DOHH2 (cell line): ENCODE measurements at regions not wholly inside any gene's neighbourhood (a gene's known extent, or its start where the extent isn't known, plus 50 kb on each side); places are given as distances from the start of the nearest gene placed in this dataset.

Experiments
- H3F3A ChIP-seq: fragments of 200-600 bp; sonication (generic), shearing (Covaris generic); 2 replicates; pipeline ENCODE4 v1.6.0; 2016; ENCODE audit warnings: antibody characterized with exemption, mild to moderate bottlenecking; ENCODE audit not compliant: control insufficient read depth, insufficient read depth
- H3K27ac ChIP-seq: fragments of 200-600 bp; sonication (generic); 2 replicates; pipeline ENCODE4 v1.5.1; 2014; ENCODE audit warnings: low read depth, mild to moderate bottlenecking, low read length, moderate library complexity
- H3K27me3 ChIP-seq: fragments of 200-600 bp; sonication (generic); 2 replicates; pipeline ENCODE4 v1.6.1; 2014; ENCODE audit warnings: mild to moderate bottlenecking, low read length, mixed read lengths; ENCODE audit not compliant: control insufficient read depth
- H3K36me3 ChIP-seq: fragments of 200-600 bp; sonication (generic); 2 replicates; pipeline ENCODE4 v1.6.1; 2014; ENCODE audit warnings: mild to moderate bottlenecking, low read length, moderate library complexity, mixed read lengths; ENCODE audit not compliant: control insufficient read depth
- H3K4me1 ChIP-seq: fragments of 200-600 bp; sonication (generic); 2 replicates; pipeline ENCODE4 v1.6.1; 2014; ENCODE audit warnings: mild to moderate bottlenecking, low read length, mixed read lengths; ENCODE audit not compliant: control insufficient read depth
- H3K4me2 ChIP-seq: fragments of 200-600 bp; sonication (generic); 2 replicates; pipeline ENCODE4 v1.6.0; 2014; ENCODE audit warnings: mild to moderate bottlenecking, low read length, moderate library complexity
- H3K4me3 ChIP-seq: fragments of 200-600 bp; sonication (generic); 2 replicates; pipeline ENCODE4 v1.5.1; 2014; ENCODE audit warnings: mild to moderate bottlenecking, low read length, mixed read lengths
- H3K79me2 ChIP-seq: fragments of 200-600 bp; sonication (generic); 2 replicates; pipeline ENCODE4 v1.6.1; 2014; ENCODE audit warnings: mild to moderate bottlenecking, low read length, mixed read lengths; ENCODE audit not compliant: control insufficient read depth
- H3K9me2 ChIP-seq: fragments of 200-600 bp; sonication (generic); replicated peaks from 2 replicates; pipeline ENCODE4 v1.6.1; 2014; ENCODE audit warnings: mild to moderate bottlenecking, low read length, mixed read lengths; ENCODE audit not compliant: control insufficient read depth
- H3K9me3 ChIP-seq: fragments of 200-600 bp; sonication (generic); 2 replicates; pipeline ENCODE4 v1.6.1; 2014; ENCODE audit warnings: antibody characterized with exemption, low read length, mixed read lengths; ENCODE audit not compliant: control insufficient read depth, insufficient read depth
- H4K20me1 ChIP-seq: fragments of 200-600 bp; sonication (generic); 2 replicates; pipeline ENCODE4 v1.6.0; 2014; ENCODE audit warnings: low read depth, mild to moderate bottlenecking, antibody characterized with exemption, low read length, moderate library complexity; ENCODE audit not compliant: control insufficient read depth, insufficient read depth
- EZH2phosphoT487 ChIP-seq: fragments of 200-600 bp; sonication (generic); IDR thresholded peaks from 2 replicates; pipeline ENCODE4 v1.6.1; 2017; ENCODE audit warnings: borderline replicate concordance, mild to moderate bottlenecking, antibody characterized with exemption, low read length, moderate library complexity, mixed read lengths
- TF ChIP-seq, protein P1 (sequence below): fragments of 200-600 bp; sonication (generic); IDR thresholded peaks from one replicate; pipeline ENCODE4 v1.5.1; 2014; ENCODE audit warnings: antibody characterized with exemption, mild to moderate bottlenecking, low read depth, low read length; ENCODE audit not compliant: poor library complexity, severe bottlenecking

DNA sequence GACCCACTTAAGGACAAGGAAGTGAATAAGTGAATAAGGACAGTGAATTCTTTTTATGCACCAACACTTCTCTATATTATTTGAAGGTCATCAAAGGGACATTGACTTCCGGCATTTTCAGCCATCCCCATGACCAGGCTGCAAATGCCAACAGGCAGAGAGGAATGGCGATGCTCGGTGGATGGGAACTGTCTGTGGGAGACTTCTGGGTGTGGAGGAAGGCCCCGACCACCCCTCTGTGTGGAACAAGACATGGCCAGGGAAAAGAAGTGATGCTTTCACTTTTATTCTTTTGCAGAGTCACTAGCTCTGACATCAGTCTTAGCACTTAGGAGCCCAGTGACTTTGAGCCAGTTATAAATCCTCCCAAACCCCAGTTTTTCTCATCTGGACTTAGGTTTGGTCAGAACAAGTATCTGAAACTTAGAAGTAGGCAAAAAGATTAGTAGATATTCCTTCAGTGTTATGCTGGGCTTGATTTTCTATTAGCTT, 84.5 kb downstream of the KBTBD8 start:
- no peaks in the 10 kb centered on the region for H4K20me1 ChIP-seq
- peaks cover 23% of the 10 kb centered on the region for H3K36me3 ChIP-seq
- H3K4me2 ChIP-seq, result no peak overlapping the region; the same call in 1 of the 2 replicates
- no peaks in the 10 kb centered on the region for H3F3A ChIP-seq
- peak overlapping the region; percentile 43; the same call in 1 of the 2 replicates for H3K27ac ChIP-seq
- no peaks in the 10 kb centered on the region for H3K27me3 ChIP-seq
- peaks cover 43% of the 10 kb centered on the region for H3K9me3 ChIP-seq
- peak overlapping the region; percentile 54 for H3K4me3 ChIP-seq
- TF ChIP-seq, protein P1, sequence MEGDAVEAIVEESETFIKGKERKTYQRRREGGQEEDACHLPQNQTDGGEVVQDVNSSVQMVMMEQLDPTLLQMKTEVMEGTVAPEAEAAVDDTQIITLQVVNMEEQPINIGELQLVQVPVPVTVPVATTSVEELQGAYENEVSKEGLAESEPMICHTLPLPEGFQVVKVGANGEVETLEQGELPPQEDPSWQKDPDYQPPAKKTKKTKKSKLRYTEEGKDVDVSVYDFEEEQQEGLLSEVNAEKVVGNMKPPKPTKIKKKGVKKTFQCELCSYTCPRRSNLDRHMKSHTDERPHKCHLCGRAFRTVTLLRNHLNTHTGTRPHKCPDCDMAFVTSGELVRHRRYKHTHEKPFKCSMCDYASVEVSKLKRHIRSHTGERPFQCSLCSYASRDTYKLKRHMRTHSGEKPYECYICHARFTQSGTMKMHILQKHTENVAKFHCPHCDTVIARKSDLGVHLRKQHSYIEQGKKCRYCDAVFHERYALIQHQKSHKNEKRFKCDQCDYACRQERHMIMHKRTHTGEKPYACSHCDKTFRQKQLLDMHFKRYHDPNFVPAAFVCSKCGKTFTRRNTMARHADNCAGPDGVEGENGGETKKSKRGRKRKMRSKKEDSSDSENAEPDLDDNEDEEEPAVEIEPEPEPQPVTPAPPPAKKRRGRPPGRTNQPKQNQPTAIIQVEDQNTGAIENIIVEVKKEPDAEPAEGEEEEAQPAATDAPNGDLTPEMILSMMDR, result no peak
- no peak for TF ChIP-seq EZH2phosphoT487
- peaks cover 23% of the 10 kb centered on the region for H3K4me1 ChIP-seq
- no peaks in the 10 kb centered on the region for H3K9me2 ChIP-seq
- no peaks in the 10 kb centered on the region for H3K79me2 ChIP-seq

- Histone ChIP-seq H3K4me2 (peak overlapping the region; percentile 50), H3F3A (no peaks in the 10 kb centered on the region), H3K4me1 (peaks cover 23% of the 10 kb centered on the region), H3K9me2 (no peaks in the 10 kb centered on the region), H4K20me1 (no peaks in the 10 kb centered on the region), H3K36me3 (peaks cover 23% of the 10 kb centered on the region), H3K27ac (peak overlapping the region; percentile 43), H3K27me3 (no peaks in the 10 kb centered on the region), H3K9me3 (peaks cover 40% of the 10 kb centered on the region), H3K4me3 (peak overlapping the region; percentile 54), H3K79me2 (no peaks in the 10 kb centered on the region)
- TF ChIP-seq EZH2phosphoT487, result no peak
- TF ChIP-seq, protein P1, result no peak
These were observed 85.2 kb downstream of the KBTBD8 start for GRCh38 chr3:67083277-67083676.

- Histone ChIP-seq H3K4me2 (no peak overlapping the region), H3K4me3 (no peak overlapping the region), H3K36me3 (peaks cover 13% of the 10 kb centered on the region), H4K20me1 (no peaks in the 10 kb centered on the region), H3K27me3 (no peaks in the 10 kb centered on the region), H3K9me2 (no peaks in the 10 kb centered on the region), H3K27ac (no peak overlapping the region), H3F3A (no peaks in the 10 kb centered on the region), H3K4me1 (peaks cover 12% of the 10 kb centered on the region), H3K9me3 (peaks cover 30% of the 10 kb centered on the region), H3K79me2 (no peaks in the 10 kb centered on the region)
- TF ChIP-seq, protein P1, result no peak
- no peak for TF ChIP-seq EZH2phosphoT487
These were observed 89.7 kb downstream of the KBTBD8 start for GRCh38 chr3:67087788-67088187.

DNA sequence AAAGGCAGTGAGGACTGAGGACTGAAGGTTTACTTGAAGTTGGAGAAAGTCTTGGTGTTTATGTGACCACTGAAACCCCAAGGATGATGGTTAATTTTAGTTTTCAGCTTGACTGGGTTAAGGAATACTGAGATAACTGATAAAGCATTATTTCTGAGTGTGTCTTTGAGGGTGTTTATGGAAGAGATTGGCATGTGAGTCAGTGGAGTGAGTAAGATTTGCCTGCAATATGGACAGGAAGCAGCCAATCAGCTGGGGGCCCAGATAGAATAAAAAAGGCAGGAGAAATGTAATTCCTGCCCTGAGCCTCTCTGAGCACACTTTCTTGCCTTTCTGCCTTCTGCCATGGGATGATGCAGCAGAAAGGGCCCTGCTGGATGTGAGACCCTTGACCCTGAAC, 92.4 kb downstream of the KBTBD8 start:
- H3K9me2 ChIP-seq, result no peaks in the 10 kb centered on the region
- H3K4me2 ChIP-seq, result no peak overlapping the region
- no peaks in the 10 kb centered on the region for H3K79me2 ChIP-seq
- H3K27me3 ChIP-seq, result no peaks in the 10 kb centered on the region
- peaks cover 14% of the 10 kb centered on the region; the same call in 1 of the 2 replicates for H3K9me3 ChIP-seq
- H3F3A ChIP-seq, result no peaks in the 10 kb centered on the region
- H3K4me1 ChIP-seq, result no peaks in the 10 kb centered on the region
- no peak overlapping the region for H3K4me3 ChIP-seq
- TF ChIP-seq, protein P1, result no peak
- no peak for TF ChIP-seq EZH2phosphoT487
- no peaks in the 10 kb centered on the region for H3K36me3 ChIP-seq
- no peaks in the 10 kb centered on the region for H4K20me1 ChIP-seq
- H3K27ac ChIP-seq, result no peak overlapping the region
